ENCODE measurements at regions not wholly inside any gene's neighbourhood (a gene's known extent, or its start where the extent isn't known, plus 50 kb on each side); places are given as distances from the start of the nearest gene placed in this dataset.

GRCh38 chr9:30534455-30534854, 1850.0 kb upstream of the ACO1 start:
- TF ChIP-seq CTCF (IDR thresholded peaks at IDR 0.05; ENCODE audit: extremely low read depth in 1 of 2, insufficient read depth in 1 of 2, low read depth in 1 of 2, low read length in 2 of 2) (no peak), POLR2A (IDR thresholded peaks at IDR 0.05; ENCODE audit: low read depth, low read length) (no peak), EZH2 (IDR thresholded peaks at IDR 0.05; ENCODE audit: borderline replicate concordance, low read depth, low read length, severe bottlenecking) (no peak), POLR2AphosphoS5 (IDR thresholded peaks at IDR 0.05; ENCODE audit: insufficient read depth, low read depth, low read length) (no peak)
